ENCODE measurements at regions not wholly inside any gene's neighbourhood (a gene's known extent, or its start where the extent isn't known, plus 50 kb on each side); places are given as distances from the start of the nearest gene placed in this dataset.
"Not testable (repeated sequence)": the region's sequence is repeated elsewhere in the genome, so short reads cannot be mapped to it uniquely, and the experiment has no call there.

- DNase-seq: no peak
- intact Hi-C loops (cut with DNase I): no loop called here
- ATAC-seq (ENCODE audit: poor library complexity): no peak
Measured at GRCh38 chr5:42225009-42225408, 198.2 kb upstream of the GHR start.

GRCh38 chr5:42228279-42228678 is 195.0 kb upstream of the GHR start:
- no peak for DNase-seq
- intact Hi-C loops (cut with DNase I): no loop called here
- ATAC-seq (ENCODE audit: poor library complexity): no peak

DNA sequence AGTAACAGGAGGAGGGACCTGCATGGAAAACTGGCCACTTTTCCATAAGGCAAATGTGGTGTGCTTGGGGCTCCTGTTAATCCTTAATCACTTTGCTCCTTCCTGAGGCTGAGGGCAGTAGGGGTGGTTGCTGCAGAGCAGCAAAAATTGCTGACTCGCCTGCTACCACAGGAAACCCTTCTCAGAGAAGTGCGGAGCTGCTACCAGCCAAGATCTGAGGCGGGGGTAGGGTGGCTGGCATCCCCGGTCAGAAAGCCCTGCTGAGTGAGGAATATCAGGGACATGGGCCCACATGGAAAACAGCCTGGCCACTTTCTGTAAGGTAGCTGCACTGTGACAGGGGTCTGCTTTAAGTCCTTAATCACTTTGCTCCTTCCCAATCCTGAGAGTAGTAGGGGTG is 192.4 kb upstream of the GHR start:
- DNase-seq (no peak), ATAC-seq (ENCODE audit: poor library complexity) (no peak)

DNA sequence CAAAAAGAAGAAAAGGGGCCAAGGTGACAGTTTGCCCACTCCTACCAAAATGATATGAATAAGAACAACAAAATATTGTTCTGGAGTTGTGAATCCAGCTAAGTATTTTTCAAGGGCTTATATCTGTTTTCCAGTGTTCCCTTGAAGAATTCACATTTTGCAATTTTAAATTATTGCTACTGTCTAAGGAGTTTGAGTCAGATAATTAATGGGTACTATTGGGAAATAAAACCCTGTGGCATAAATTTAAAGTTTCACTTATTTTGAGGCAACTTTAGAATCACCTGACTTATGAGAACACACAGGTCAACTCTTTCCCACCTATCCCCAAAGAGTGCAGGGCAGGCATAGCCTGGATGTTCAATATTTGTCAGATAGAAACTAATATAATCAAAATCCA is 188.0 kb upstream of the GHR start:
- DNase-seq (no peak), ATAC-seq (ENCODE audit: poor library complexity) (no peak)
- intact Hi-C loops (cut with DNase I): no loop called here

More for the DNA sequence above, 192.4 kb upstream of the GHR start:
- intact Hi-C loops (cut with DNase I): no loop called here

- no peak for ATAC-seq (ENCODE audit: poor library complexity)
Measured at GRCh38 chr5:42235837-42236236, 187.4 kb upstream of the GHR start.

DNA sequence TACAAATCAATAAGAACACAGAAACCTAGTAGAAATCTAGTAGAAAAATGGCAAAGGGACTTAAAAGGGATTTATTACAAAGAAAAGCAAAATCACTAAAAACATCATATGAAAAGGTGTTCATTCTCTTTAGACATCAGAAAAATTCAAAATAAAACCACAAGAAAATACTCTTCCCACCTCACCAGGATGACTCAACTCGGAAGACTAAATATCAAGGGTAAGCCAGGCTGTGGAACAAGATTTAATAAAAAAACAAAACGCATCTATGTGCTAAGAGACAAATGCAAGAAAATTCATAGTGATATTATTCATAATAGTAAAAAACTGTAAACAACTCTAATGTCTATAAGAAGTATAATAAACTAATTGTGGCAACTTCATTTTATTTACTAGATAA is 181.6 kb upstream of the GHR start:
- ATAC-seq (ENCODE audit: poor library complexity): no peak
- DNase-seq: no peak
- intact Hi-C loops (cut with DNase I): no loop called here

More at GRCh38 chr5:42235837-42236236, 187.4 kb upstream of the GHR start:
- intact Hi-C loops (cut with DNase I): no loop called here
- no peak for DNase-seq

DNA sequence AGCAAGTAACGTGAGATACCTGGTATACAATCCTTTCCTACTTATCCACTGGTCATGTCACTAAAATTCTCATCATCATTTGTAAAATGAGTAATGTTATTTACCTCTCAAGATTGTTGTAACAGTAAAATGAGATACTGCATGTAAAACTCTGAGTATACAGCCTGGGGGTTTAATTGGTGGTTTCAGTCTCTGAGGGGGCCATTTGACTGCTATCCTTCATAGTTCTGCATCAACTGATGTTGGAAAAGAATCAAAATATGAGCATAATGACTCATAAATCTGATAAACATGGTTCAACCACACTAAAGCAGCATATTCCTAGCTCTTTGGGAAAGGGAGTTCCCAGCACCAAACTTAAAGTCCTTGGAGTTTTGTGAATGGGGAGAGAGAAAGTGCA is 181.0 kb upstream of the GHR start:
- DNase-seq (no peak), ATAC-seq (ENCODE audit: poor library complexity) (no peak)
- intact Hi-C loops (cut with DNase I): no loop called here

- no peak for DNase-seq
- intact Hi-C loops (cut with DNase I): no loop called here
- peak; percentile 71 for ATAC-seq (ENCODE audit: poor library complexity)
Measured at GRCh38 chr5:42242881-42243485, 180.3 kb upstream of the GHR start.

GRCh38 chr5:42252306-42252705 is 170.9 kb upstream of the GHR start:
- intact Hi-C loops (cut with DNase I): no loop called here
- DNase-seq (no peak), ATAC-seq (ENCODE audit: poor library complexity) (no peak)

GRCh38 chr5:42259914-42260313 is 163.3 kb upstream of the GHR start:
- intact Hi-C loops (cut with DNase I); DNase-seq; ATAC-seq (ENCODE audit: poor library complexity): not testable (repeated sequence)

DNA sequence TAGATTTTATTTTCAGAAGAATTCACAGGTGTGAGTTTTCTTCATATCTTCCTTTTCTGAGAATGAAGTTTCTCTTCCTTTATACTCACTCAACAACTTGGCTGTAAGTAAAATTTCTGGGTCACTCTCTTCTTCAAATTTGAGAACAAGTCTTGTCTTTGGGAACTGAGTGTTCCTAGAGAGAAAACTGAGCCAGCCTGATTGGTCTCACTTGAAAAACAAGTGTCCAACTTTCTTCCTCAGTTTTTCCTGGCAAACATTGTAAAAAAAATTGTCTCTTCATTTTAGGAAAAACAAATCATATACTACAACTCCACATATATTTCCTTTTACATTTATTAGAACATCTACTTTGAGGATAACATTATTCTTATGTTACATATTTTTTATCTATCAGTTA is 156.1 kb upstream of the GHR start:
- no peak for ATAC-seq (ENCODE audit: poor library complexity)
- DNase-seq: no peak
- intact Hi-C loops (cut with DNase I): no loop called here

DNA sequence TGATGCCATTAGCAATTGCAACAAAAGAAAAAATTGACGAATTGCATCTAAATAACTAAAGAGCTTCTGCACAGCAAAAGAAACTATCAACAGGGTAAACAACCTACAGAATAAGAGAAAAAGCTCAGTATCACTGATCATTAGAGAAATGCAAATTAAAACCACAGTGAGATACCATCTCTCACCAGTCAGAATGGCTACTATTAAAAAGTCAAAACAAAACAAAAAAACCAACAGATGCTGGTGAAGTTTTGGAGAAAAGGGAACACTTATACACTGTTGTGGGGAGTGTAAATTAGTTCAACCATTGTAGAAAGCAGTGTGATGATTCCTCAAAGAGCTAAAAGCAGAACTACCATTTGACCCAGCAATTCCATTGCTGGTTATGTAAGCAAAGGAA is 155.1 kb upstream of the GHR start:
- ATAC-seq (ENCODE audit: poor library complexity); DNase-seq; intact Hi-C loops (cut with DNase I): not testable (repeated sequence)

- intact Hi-C loops (cut with DNase I): no loop called here
- no peak for DNase-seq
- no peak for ATAC-seq (ENCODE audit: poor library complexity)
Measured at GRCh38 chr5:42268630-42269029, 154.6 kb upstream of the GHR start.

GRCh38 chr5:42270771-42271170 is 152.5 kb upstream of the GHR start:
- no peak for DNase-seq
- intact Hi-C loops (cut with DNase I): no loop called here
- no peak for ATAC-seq (ENCODE audit: poor library complexity)

DNA sequence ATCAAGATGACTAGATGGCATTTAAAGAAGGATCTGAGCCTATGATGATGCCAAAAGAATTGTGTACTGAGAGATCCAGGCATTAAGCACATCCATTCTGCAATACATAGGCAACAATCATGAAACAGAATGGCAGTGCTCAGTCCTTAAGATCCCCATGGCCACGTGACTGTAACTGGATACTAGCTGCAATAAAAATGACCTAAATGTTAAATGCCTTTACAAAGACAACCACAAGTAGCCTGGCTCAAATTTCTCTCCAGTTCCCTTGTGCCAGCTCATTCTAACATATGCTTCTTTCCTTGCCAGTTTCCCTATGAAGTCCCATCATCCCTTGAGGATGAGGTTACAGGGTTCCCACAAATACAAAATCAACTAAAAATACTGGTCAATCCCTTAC is 148.3 kb upstream of the GHR start:
- intact Hi-C loops (cut with DNase I): no loop called here
- DNase-seq (no peak), ATAC-seq (ENCODE audit: poor library complexity) (no peak)

DNA sequence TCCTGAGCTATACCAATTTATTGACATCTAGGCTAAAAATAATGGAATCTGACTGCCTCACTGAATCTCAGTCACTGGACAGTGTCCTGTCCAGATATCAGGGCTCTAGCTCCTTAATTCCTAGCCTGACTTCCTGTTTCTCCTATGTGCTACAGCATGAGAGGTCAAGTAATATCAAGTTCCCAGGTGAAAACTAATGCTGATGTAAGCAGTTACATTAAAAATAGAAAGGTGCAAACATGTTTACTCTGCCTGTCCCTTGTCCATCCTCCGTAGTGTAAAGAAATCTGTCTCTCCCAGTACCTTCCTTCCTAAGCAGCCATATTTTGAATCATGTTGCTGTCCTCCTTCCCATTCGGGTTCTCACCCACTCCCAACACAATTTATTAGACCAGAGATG is 145.9 kb upstream of the GHR start:
- ATAC-seq (ENCODE audit: poor library complexity): no peak
- no peak for DNase-seq
- intact Hi-C loops (cut with DNase I): no loop called here

GRCh38 chr5:42284584-42284983 is 138.7 kb upstream of the GHR start:
- intact Hi-C loops (cut with DNase I): no loop called here
- no peak for DNase-seq
- ATAC-seq (ENCODE audit: poor library complexity): no peak

GRCh38 chr5:42285230-42285629 is 138.0 kb upstream of the GHR start:
- no peak for DNase-seq
- intact Hi-C loops (cut with DNase I): no loop called here
- no peak for ATAC-seq (ENCODE audit: poor library complexity)

DNA sequence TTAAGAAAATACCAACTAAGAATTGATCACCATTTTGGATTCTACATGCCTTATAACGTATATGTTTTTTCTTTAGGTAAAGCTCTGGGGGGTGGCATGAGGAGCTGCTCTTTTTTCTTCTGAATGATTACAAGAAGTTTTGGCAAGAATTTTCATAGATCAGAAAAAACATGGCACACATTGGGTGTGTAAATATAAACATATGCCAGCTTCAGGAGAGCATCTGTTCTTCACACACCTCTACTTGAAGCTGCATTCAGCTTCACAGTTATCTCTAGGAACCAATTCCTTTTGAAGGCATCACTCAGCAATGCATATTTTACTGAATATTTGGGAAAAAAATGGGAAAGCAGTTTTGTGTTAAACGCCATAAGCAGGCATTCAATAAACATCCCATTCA is 122.7 kb upstream of the GHR start:
- ATAC-seq (ENCODE audit: poor library complexity) (no peak), DNase-seq (no peak)
- intact Hi-C loops (cut with DNase I): no loop called here

DNA sequence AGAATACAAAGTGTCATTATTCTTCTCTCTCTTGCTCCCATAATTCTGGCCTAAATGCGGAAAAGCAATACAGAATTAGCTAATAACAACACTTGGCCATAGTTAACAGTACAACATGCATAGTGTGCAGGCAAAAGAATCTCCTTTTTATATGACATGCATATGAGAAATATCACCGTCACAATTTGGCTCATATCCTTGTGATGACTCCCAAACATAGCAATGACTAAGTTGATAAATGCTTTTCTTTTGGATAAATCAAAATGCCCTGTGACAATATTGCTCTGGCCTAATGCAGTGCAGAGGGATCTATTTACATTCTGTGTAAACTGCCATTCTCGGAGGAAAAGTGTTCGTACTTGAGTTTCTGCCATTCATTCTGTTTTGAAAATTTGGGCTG is 121.9 kb upstream of the GHR start:
- DNase-seq: no peak
- ATAC-seq (ENCODE audit: poor library complexity): no peak
- intact Hi-C loops (cut with DNase I): no loop called here

GRCh38 chr5:42302186-42302585 is 121.1 kb upstream of the GHR start:
- intact Hi-C loops (cut with DNase I): no loop called here
- no peak for ATAC-seq (ENCODE audit: poor library complexity)
- DNase-seq: no peak

Data from Right ventricle myocardium superior (tissue), 1 donor.